ENCODE measurements at regions not wholly inside any gene's neighbourhood (a gene's known extent, or its start where the extent isn't known, plus 50 kb on each side); places are given as distances from the start of the nearest gene placed in this dataset.

DNA sequence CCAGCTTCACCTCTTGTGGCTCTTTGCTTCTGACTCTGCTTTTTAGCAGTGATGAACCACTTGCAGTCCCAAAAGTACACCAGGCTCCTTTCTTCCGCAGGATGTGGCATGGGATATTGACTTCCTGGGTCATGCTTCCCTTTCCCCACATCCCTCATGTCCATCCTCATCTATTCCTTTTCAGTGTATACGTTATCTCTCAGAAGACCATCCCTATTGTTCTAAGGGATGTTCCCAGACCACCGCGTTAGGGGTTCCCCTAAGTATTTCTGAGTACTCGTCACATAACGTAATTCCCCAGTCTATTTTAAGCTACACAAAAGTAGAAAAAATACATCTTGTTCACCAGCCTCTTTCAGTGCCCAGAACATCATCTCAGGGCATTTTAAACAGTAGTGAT is 71.1 kb upstream of the NLGN4X start:
- TF ChIP-seq, protein P1, sequence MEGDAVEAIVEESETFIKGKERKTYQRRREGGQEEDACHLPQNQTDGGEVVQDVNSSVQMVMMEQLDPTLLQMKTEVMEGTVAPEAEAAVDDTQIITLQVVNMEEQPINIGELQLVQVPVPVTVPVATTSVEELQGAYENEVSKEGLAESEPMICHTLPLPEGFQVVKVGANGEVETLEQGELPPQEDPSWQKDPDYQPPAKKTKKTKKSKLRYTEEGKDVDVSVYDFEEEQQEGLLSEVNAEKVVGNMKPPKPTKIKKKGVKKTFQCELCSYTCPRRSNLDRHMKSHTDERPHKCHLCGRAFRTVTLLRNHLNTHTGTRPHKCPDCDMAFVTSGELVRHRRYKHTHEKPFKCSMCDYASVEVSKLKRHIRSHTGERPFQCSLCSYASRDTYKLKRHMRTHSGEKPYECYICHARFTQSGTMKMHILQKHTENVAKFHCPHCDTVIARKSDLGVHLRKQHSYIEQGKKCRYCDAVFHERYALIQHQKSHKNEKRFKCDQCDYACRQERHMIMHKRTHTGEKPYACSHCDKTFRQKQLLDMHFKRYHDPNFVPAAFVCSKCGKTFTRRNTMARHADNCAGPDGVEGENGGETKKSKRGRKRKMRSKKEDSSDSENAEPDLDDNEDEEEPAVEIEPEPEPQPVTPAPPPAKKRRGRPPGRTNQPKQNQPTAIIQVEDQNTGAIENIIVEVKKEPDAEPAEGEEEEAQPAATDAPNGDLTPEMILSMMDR (conservative IDR thresholded peaks at IDR 0.05 in 1 of 2, IDR thresholded peaks at IDR 0.05 in 1 of 2; ENCODE audit: extremely low read depth in 1 of 2, insufficient read depth in 1 of 2, low read depth in 1 of 2, low read length in 2 of 2), result no peak
- no peak for TF ChIP-seq EZH2 (IDR thresholded peaks at IDR 0.05; ENCODE audit: borderline replicate concordance, low read length)
